Esophagus muscularis mucosa (tissue), 4 donors: ENCODE measurements at regions not wholly inside any gene's neighbourhood (a gene's known extent, or its start where the extent isn't known, plus 50 kb on each side); places are given as distances from the start of the nearest gene placed in this dataset.

Source experiments
- DNase-seq: peaks from one replicate; pipeline ENCODE4 v3.0.0-alpha.2; 2017; ENCODE audit errors: extremely low spot score
- H3K27ac ChIP-seq, 4 donors: fragments of 200-600 bp; sonication (generic); replicated peaks in 1 of 4; 1 replicate in 3 of 4; 2 replicates in 1 of 4; pipeline ENCODE4 v1.5.1; 2016 to 2019; ENCODE audit warnings: mild to moderate bottlenecking in 1 of 4
- H3K27me3 ChIP-seq, 4 donors: fragments of 200-600 bp; sonication (generic); one replicate each; pipeline versions ENCODE4 v1.5.1 to v1.6.0; 2016 to 2019
- H3K36me3 ChIP-seq, 4 donors: fragments of 200-600 bp; sonication (generic); one replicate each; pipeline ENCODE4 v1.5.1; 2016 to 2019
- H3K4me1 ChIP-seq, 4 donors: fragments of 200-600 bp; sonication (generic); one replicate each; pipeline ENCODE4 v1.5.1; 2016 to 2019
- H3K4me3 ChIP-seq, 4 donors: fragments of 200-600 bp; sonication (generic); 1 replicate in 2 of 4; 2 replicates in 2 of 4; pipeline ENCODE4 v1.5.1; 2016 to 2019; ENCODE audit warnings: mild to moderate bottlenecking in 4 of 4, moderate library complexity in 1 of 4
- H3K9me3 ChIP-seq, 4 donors: fragments of 200-600 bp; sonication (generic); 1 replicate in 3 of 4; 2 replicates in 1 of 4; pipeline ENCODE4 v1.5.1; 2016 to 2019
- CTCF ChIP-seq, 3 experiments: fragments of 200-600 bp in 2 of 3; fragments of 450-650 bp in 1 of 3; sonication (generic) in 2 of 3; IDR thresholded peaks; one replicate each; pipeline ENCODE4 v1.5.1; 2017 to 2019; ENCODE audit warnings: antibody characterized with exemption in 3 of 3, mild to moderate bottlenecking in 2 of 3, moderate library complexity in 1 of 3
- EP300 ChIP-seq: sonication (generic); formaldehyde crosslinking; IDR thresholded peaks from one replicate; pipeline ENCODE4 v1.6.1; 2017; ENCODE audit warnings: antibody characterized with exemption
- POLR2A ChIP-seq: fragments of 450-650 bp; IDR thresholded peaks from one replicate; pipeline ENCODE4 v1.6.1; 2017; ENCODE audit warnings: antibody characterized with exemption, moderate library complexity, mild to moderate bottlenecking, low read depth
- POLR2AphosphoS5 ChIP-seq, 2 donors: sonication (generic); formaldehyde crosslinking; IDR thresholded peaks; one replicate each; pipeline ENCODE4 v1.6.1; 2017; ENCODE audit warnings: antibody characterized with exemption in 2 of 2
- WGBS: methylation state at CpG from one replicate; pipeline ENCODE4 v1.1.5; 2018; 5-methylcytosine and 5-hydroxymethylcytosine counted together
- intact Hi-C: fragments of 100-400 bp; cut with DNase I; formaldehyde crosslinking; loops from one replicate; pipeline ENCODE4 v1.15.1; 2023

GRCh38 chr2:192473331-192473730 lies 278.6 kb upstream of the TMEFF2 start:
- Histone ChIP-seq H3K4me1 (no peaks in the 10 kb centered on the region), H3K9me3 (peaks cover 0 to 6% (median 2%) of the 10 kb centered on the region in 4 donors), H3K4me3 (no peak overlapping the region), H3K27ac (no peak overlapping the region), H3K36me3 (no peaks in the 10 kb centered on the region), H3K27me3 (no peaks in the 10 kb centered on the region)
- TF ChIP-seq POLR2AphosphoS5 (IDR thresholded peaks at IDR 0.05) (no peak), POLR2A (no peak), CTCF (IDR thresholded peaks at IDR 0.05) (no peak), EP300 (no peak)
- intact Hi-C loops: no loop called here
- 0% methylated on average over 1 of the region's 1 CpG for WGBS
- DNase-seq: no peak

- Histone ChIP-seq H3K9me3 (peaks cover 0 to 6% (median 2%) of the 10 kb centered on the region in 4 donors), H3K4me1 (no peaks in the 10 kb centered on the region), H3K27me3 (no peaks in the 10 kb centered on the region), H3K36me3 (no peaks in the 10 kb centered on the region), H3K27ac (no peak overlapping the region), H3K4me3 (no peak overlapping the region)
- no peak for DNase-seq
- intact Hi-C loops: no loop called here
- TF ChIP-seq POLR2A (no peak), CTCF (IDR thresholded peaks at IDR 0.05) (no peak), EP300 (no peak), POLR2AphosphoS5 (IDR thresholded peaks at IDR 0.05) (no peak)
Observed at GRCh38 chr2:192471982-192472381, 277.2 kb upstream of the TMEFF2 start.

GRCh38 chr2:192469612-192470011 lies 274.9 kb upstream of the TMEFF2 start:
- H3K27me3 ChIP-seq: no peaks in the 10 kb centered on the region
- H3K4me1 ChIP-seq: no peaks in the 10 kb centered on the region
- peaks cover 0 to 4% (median 0%) of the 10 kb centered on the region in 4 donors for H3K9me3 ChIP-seq
- no peak overlapping the region for H3K4me3 ChIP-seq
- DNase-seq: no peak
- TF ChIP-seq POLR2AphosphoS5 (IDR thresholded peaks at IDR 0.05) (no peak), EP300 (no peak), POLR2A (no peak), CTCF (IDR thresholded peaks at IDR 0.05) (no peak)
- no peak overlapping the region for H3K27ac ChIP-seq
- WGBS: 41% methylated on average over 1 of the region's 1 CpG
- H3K36me3 ChIP-seq: no peaks in the 10 kb centered on the region
- intact Hi-C loops: no loop called here

GRCh38 chr2:192467953-192468660 lies 273.4 kb upstream of the TMEFF2 start:
- Histone ChIP-seq H3K4me1 (no peaks in the 10 kb centered on the region), H3K4me3 (no peak overlapping the region), H3K27ac (no peak overlapping the region), H3K9me3 (no peaks in the 10 kb centered on the region), H3K36me3 (no peaks in the 10 kb centered on the region), H3K27me3 (no peaks in the 10 kb centered on the region)
- no peak for DNase-seq
- intact Hi-C loops: no loop called here
- no peak for TF ChIP-seq CTCF (IDR thresholded peaks at IDR 0.05)
- WGBS: 84% methylated on average over 4 of the region's 4 CpGs

- Histone ChIP-seq H3K27ac (no peak overlapping the region), H3K27me3 (no peaks in the 10 kb centered on the region), H3K9me3 (no peaks in the 10 kb centered on the region), H3K4me3 (no peak overlapping the region), H3K36me3 (no peaks in the 10 kb centered on the region), H3K4me1 (no peaks in the 10 kb centered on the region)
- 59% methylated on average over 1 of the region's 1 CpG for WGBS
- TF ChIP-seq EP300 (no peak), POLR2A (no peak), CTCF (IDR thresholded peaks at IDR 0.05) (no peak), POLR2AphosphoS5 (IDR thresholded peaks at IDR 0.05) (no peak)
- DNase-seq: no peak
- intact Hi-C loops: no loop called here
Observed at GRCh38 chr2:192465141-192465540, 270.4 kb upstream of the TMEFF2 start.
